NCI-H774 (cell line): ENCODE measurements at regions not wholly inside any gene's neighbourhood (a gene's known extent, or its start where the extent isn't known, plus 50 kb on each side); places are given as distances from the start of the nearest gene placed in this dataset.

ENCODE experiments used
- DNase-seq: peaks from one replicate; lab custom pipeline; 2025; lab: John Stamatoyannopoulos, UW

- DNase-seq, result no peak
Observed at GRCh38 chr4:144202081-144202480, 61.6 kb upstream of the GYPA start.

- no peak for DNase-seq
Observed at GRCh38 chr4:144203155-144203554, 62.6 kb upstream of the GYPA start.

GRCh38 chr4:144204431-144204830 lies 63.9 kb upstream of the GYPA start:
- no peak for DNase-seq

DNA sequence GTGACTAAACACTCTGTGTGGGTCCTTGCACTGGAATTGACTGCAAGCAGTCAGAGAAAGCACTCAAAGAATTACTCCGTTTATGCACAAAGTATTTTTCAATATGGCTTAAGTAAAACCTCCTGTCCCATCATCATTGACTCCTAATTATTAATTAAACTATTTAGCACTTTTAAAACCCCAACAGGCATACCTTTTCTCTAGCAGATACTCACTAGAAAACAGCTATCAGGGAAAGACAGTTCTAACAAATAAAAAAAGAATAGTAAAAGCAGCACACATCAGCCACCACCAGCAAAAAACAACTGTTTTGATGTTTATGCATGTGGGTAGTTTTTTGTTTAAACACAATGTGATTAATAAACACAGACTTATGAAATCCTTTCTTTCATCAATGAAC lies 66.2 kb upstream of the GYPA start:
- DNase-seq, result no peak

- DNase-seq, result no peak
Observed at GRCh38 chr4:144208074-144208473, 67.6 kb upstream of the GYPA start.

DNA sequence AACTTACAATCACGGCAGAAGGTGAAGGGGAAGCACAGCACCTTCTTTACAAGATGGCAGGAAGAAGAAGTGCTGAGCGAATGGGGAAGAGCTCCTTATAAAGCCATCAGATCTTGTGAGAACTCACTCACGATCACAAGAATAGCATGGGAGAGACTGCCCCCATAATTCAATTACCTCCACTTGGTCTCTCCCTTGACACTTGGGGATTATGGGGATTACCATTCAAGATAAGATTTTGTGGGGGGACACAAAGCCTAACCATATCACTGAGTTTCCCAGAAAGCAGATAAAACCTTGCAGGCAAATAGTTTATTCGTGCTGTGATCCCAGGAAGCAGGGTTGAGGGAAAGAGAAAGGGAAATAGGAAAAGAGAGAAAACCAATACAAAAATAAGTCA lies 69.0 kb upstream of the GYPA start:
- no peak for DNase-seq

GRCh38 chr4:144213371-144213770 lies 72.9 kb upstream of the GYPA start:
- DNase-seq, result no peak

DNA sequence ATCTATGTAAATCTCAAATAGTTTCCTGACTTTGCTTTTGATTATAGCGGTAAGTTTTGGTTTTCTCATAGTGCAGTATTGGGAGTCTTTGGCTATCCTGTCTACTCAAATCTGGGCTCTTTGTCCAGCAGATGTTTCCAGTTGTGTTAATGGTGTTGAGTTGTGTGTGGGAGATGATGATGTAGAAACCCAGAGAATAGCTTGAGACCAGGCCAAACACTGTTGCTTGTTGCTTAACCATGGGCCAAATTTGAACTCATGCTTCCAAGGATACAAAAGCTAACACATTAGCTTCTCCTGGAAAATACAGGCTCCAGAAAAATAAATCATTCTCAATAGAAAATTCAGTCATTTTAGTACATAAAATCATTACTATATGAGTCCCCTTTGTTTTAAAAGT lies 82.6 kb upstream of the GYPA start:
- no peak for DNase-seq

DNA sequence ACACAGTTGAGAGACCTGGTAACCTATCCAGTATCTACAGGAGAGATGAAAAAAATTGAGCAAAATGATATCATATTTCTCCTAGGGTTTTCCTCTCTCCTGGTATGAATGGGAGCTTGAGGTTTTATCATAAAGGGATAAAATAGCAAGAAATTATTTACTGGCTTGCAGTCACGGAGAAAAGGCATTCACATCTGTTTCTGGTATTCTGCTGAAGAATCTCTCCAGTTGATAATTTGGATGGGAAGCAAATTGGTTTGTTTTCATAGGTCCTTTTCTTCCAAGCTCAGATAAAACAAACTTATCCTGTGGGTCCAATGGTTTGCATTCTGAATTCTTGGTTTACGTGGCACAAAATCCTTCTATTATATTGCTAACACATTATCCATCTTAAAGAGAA lies 83.1 kb upstream of the GYPA start:
- no peak for DNase-seq

DNA sequence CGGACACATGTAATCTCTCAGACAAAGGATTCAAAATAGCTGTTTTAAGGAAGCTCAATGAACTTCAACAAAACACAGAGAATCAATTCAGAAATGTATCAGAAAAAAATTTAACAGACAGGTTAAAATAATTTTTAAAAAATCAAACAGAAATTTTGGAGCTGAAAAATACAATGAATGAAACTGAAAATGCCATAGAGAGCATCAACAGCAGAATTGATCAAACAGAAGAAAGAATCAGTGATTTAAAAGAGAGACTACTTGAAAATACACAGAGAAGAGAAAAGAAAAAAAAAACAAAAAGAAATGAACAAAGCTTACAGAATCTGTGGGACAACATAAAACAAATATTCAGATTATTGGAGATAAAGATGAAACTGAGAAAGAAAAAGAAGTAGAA lies 118.8 kb upstream of the GYPA start:
- DNase-seq, result no peak

- no peak for DNase-seq
Observed at GRCh38 chr4:144267084-144267483, 126.6 kb upstream of the GYPA start.

- DNase-seq, result no peak
Observed at GRCh38 chr4:144280688-144281087, 140.2 kb upstream of the GYPA start.

- DNase-seq, result no peak
Observed at GRCh38 chr4:144283526-144283925, 143.0 kb upstream of the GYPA start.

DNA sequence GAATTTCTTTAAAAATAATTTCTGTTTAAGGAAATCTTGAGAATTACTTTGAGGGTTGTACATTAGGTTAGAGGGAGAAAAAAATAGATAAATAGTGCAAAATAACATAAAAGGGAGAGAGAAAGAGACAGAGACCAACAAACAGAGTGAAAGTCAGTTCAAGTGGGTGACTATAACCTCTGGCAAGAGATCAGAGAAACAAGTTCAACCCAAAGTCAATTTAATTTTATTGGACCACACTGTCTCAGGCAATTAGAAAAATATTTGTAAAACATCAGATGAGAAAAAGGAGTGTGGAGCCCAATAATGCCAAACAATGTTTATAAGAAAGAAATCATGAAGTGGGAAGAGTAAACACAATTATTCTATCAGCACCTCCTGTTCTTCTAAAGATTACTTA lies 143.5 kb upstream of the GYPA start:
- DNase-seq, result no peak

DNA sequence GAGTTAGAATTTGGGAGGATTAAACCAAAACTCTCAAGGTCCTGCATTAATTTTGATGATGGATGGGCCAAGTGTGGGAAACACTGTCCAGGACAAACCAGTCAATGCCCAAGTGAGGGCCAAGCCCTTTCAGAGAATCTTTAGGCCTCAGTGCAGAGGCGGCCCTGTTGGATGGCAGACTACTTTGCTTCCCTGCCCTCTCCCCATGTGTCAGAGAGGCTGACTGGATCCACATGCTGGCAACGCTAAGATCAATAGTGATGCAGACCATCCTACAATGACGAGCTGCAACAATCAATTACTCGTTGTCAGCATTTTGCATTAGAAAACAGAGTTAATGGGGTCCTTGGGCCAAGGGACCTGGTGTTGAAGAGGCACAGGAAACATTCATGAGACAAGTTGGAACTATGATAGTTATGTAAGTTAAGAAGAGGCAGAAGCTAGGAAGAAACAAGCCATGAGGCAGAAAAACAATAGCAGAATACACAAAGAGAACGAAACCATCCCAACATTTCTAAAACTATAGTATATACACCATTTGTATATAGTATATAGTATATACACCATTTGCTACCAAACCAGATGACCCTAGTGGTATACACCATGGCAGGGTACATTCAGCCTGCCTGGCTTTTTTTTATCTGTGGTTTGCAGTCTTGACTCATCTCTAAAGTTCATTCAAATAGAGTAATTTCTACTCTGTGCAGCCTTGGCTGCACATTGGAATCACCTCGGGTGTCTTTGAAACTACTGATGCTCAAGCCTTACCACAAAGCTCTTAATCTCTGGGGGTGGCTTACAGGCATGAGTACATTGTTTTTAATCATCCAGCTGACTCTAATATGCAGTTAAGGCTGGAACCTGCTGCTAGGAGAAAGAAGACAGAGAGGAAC lies 147.7 kb upstream of the GYPA start:
- no peak for DNase-seq

DNA sequence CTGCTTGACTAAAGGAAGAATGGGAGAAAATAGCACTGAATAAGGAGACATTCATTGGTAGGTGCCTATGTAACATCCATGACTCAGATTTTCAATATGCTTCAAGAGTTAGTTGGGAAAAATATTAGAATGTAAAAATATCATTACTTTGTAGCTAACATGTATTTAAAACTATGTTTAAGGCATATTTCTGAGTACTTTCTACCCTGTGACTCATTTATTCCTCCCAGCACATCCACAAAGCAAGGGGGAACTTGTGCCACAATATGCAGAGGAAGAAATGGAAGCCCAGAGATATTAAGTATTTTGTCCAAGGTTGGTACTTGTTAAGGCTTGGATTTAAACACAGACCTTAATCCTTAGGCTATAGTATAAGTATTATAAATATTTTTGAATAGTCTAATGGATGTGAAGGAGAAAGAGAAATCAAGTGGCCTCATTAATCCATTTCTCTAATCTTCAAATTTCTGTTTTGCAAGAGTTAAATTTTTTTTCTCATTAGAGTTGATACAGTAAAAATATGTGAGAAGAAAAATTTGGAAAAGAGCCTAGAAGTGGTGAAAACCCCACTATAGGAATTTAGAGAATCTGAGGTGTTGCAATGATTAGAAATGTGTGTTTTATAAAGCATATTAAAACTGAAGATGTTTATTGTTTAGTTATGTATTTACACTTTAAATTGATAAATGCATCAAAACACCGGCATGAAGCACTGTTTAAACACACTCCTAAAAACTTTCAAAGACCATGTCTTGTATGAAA lies 149.3 kb upstream of the GYPA start:
- no peak for DNase-seq

GRCh38 chr4:144291164-144291563 lies 150.6 kb upstream of the GYPA start:
- DNase-seq, result no peak

DNA sequence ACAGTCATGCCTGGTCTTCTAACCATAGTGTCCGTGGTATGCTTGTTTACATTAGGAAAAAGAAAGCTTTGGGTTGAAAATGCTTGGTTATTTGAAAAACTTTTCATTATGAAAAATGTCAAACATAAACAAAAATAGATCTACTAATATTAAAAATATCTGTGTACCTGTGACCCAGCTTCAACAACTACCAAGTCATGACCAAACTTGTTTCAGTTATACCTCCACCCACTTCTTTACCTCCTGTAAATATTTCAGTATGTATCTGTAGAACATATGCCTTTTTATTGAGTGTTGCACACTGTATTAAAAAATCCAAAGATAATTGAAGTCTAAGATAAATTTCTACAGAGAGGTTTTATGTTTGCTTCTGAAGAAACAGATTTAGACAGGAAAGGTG lies 153.7 kb upstream of the GYPA start:
- no peak for DNase-seq

GRCh38 chr4:144295286-144295995 lies 154.9 kb upstream of the GYPA start:
- DNase-seq, result no peak

- DNase-seq, result no peak
Observed at GRCh38 chr4:144296941-144297340, 156.4 kb upstream of the GYPA start.

DNA sequence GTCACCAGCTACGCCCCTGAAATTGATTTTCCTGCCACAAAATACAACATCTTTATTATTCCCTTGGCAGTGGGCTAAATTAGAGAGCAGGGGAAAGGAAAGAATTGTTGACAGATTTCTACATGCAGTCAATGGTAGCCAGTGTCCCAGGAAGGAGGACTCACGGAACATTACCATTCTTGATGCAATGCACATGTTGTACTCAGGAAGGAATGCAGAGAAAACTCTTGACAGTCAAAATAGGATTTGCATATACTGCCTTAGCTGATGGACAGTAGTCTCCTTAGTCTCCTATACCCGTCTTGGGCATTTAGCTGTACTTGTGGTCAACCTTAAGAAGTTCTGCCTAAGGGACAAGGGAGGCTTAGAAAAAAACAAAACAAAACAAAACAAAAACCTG lies 158.0 kb upstream of the GYPA start:
- no peak for DNase-seq

DNA sequence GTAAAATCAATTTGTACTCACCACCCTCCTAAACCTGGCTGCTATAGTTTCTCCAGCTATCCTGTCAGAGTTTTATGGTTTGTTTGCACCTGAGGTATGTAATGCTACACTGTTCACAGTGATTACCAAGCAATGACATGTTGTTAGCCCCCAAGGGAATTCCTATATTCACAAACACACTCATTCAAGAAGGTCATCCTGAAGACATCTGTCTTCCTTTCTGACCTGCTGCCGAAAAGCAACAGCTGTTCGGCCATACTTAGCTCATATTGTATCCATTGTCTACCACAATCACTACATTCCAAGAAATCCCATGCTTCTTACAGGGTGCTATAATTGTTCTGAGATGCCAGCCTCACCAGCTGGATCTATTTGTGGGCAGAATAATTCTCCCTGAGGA lies 160.1 kb upstream of the GYPA start:
- no peak for DNase-seq
